ENCODE measurements at regions not wholly inside any gene's neighbourhood (a gene's known extent, or its start where the extent isn't known, plus 50 kb on each side); places are given as distances from the start of the nearest gene placed in this dataset.

GRCh38 chr20:11437090-11437489, 480.6 kb upstream of the BTBD3 start:
- DNase-seq = no peak

- no peak for DNase-seq
Measured at GRCh38 chr20:11437611-11438380, 479.9 kb upstream of the BTBD3 start.

- DNase-seq = no peak
Measured at GRCh38 chr20:11438412-11438811, 479.3 kb upstream of the BTBD3 start.

GRCh38 chr20:11443382-11444119, 474.1 kb upstream of the BTBD3 start:
- DNase-seq = no peak

- no peak for DNase-seq
Measured at GRCh38 chr20:11445161-11445560, 472.5 kb upstream of the BTBD3 start.

GRCh38 chr20:11445891-11446290, 471.8 kb upstream of the BTBD3 start:
- no peak for DNase-seq

GRCh38 chr20:11447371-11448100, 470.2 kb upstream of the BTBD3 start:
- DNase-seq = no peak

- no peak for DNase-seq
Measured at GRCh38 chr20:11448554-11448953, 469.1 kb upstream of the BTBD3 start.

- DNase-seq = no peak
Measured at GRCh38 chr20:11451793-11452291, 465.9 kb upstream of the BTBD3 start.

GRCh38 chr20:11452326-11452725, 465.4 kb upstream of the BTBD3 start:
- DNase-seq = no peak

GRCh38 chr20:11453430-11453829, 464.3 kb upstream of the BTBD3 start:
- DNase-seq = no peak

GRCh38 chr20:11454966-11455799, 462.5 kb upstream of the BTBD3 start:
- no peak for DNase-seq

GRCh38 chr20:11457488-11457887, 460.2 kb upstream of the BTBD3 start:
- no peak for DNase-seq

- DNase-seq = no peak
Measured at GRCh38 chr20:11459090-11459890, 458.4 kb upstream of the BTBD3 start.

GRCh38 chr20:11467436-11467835, 450.3 kb upstream of the BTBD3 start:
- DNase-seq = no peak

GRCh38 chr20:11468880-11469279, 448.8 kb upstream of the BTBD3 start:
- DNase-seq = no peak

GRCh38 chr20:11469795-11470435, 447.8 kb upstream of the BTBD3 start:
- DNase-seq = no peak

- no peak for DNase-seq
Measured at GRCh38 chr20:11473983-11474382, 443.7 kb upstream of the BTBD3 start.

GRCh38 chr20:11483697-11484096, 434.0 kb upstream of the BTBD3 start:
- DNase-seq = no peak

GRCh38 chr20:11484479-11484878, 433.2 kb upstream of the BTBD3 start:
- no peak for DNase-seq

GRCh38 chr20:11492386-11492785, 425.3 kb upstream of the BTBD3 start:
- DNase-seq = no peak
